NOMO-1 (cell line): ENCODE measurements at regions not wholly inside any gene's neighbourhood (a gene's known extent, or its start where the extent isn't known, plus 50 kb on each side); places are given as distances from the start of the nearest gene placed in this dataset.
"Not testable (repeated sequence)": the region's sequence is repeated elsewhere in the genome, so short reads cannot be mapped to it uniquely, and the experiment has no call there.

Experiments
- DNase-seq, 2 experiments: peaks; one replicate each; lab custom pipeline; 2025; ENCODE audit not compliant: unreplicated experiment in 2 of 2; lab: John Stamatoyannopoulos, UW

DNA sequence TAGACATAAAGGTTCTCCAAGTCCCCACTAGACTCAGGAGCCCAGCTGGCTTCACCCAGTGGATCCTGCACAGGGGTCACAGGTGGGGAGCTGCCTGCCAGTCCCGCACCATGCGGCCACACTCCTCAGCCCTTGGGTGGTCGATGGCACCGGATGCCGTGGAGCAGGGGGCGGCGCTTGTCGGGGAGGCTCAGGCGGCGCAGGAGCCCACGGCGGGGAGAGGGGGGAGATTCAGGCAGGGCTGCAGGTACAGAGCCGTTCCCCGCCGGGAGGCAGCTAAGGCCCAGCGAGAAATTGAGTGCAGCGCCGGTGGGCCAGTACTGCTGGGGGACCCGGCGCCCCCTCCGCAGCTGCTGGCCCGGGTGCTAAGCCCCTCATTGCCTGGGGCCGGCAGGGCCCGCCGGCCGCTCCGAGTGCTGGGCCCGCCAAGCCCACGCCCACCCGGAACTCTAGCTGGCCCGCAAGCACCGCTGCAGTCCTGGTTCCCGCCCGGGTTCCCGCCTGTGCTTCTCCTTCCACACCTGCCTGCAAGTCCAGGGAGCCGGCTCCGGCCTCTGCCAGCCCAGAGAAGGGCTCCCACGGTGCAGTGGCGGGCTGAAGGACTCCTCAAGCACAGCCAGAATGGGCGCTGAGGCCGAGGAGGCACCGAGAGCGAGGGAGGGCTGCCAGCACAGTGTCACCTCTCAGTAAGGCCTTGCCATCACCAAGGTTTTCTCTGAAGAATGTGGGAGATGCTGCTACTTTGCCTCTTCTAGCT, 58.4 kb upstream of the PPP1R12A start:
- DNase-seq = no peak

DNA sequence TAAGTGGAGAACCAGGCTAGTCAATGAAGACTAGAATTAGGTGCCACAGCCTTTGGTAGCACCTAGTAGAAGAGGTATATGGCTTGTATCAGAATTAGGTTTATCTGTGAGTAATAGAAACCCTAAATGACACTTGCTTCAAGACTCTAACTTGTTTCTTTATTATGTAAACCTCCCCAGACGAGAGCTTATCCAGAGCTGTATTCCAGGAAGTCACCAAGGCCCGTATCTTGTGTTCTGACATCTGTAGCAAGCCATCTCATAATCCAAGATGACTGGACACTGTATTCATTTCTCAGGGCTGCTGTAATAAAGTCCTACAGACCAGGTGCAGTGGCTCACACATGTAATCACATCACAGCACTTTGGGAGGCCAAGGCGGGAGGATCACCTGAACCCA, 56.7 kb upstream of the PPP1R12A start:
- no peak for DNase-seq

DNA sequence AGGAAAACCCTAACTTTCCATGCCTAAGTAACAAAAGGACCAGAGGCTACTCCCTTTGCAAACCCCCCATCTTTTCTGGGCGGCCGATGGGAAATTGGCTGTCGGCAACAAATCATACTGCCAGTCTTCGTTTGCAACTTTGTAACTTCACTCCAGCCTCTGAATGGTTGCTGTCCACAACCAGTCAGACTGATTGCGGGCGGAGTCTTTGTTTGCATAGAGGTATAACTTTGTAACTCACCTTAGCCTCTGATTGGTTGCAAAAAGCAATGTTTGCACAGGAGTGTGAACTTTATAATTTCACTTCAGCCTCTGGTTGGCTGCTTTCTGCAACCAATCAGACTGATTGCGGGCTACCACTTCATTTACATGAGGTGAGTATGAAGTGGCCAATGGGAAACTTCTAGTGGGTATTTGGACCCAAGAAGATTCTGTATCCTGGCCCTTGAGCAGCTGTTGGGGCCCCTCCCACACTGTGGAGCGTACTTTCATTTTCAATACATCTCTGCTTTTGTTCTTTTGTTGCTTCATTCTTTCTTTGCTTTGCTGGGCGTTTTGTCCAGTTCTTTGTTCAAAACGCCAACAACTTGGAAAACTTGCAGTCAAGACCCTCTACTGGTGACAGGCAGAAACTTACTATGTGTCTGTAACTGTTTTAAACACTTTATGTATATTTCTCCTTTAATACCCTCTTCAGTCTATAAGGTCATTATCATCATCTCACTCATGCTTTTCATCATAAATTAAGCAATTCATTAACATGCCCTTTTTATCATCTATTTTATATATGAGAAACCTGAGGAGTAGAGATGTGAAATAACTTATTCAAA, 55.8 kb upstream of the PPP1R12A start:
- not testable (repeated sequence) for DNase-seq

DNA sequence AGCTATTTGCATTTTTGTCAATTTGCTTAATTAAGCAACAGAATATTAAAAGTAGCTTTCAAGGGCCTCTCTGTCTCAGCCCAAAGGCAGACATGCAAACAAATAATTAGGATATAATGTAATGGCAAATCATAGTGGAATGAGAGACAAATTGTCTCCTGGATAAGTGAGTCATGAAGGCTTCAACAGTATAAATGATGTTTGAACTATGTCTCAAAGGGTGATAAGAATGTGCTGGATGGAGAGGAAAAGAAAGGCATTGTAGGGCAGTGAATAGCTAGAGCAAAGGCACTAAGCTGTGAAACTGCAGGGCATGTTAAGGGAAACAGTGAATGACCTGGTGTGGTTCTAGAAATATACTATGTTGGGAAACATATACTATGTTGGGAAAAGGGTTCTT, 53.5 kb upstream of the PPP1R12A start:
- no peak for DNase-seq

- no peak for DNase-seq
Measured at GRCh38 chr12:79987731-79988130, 52.8 kb upstream of the PPP1R12A start.
